Upper lobe of left lung (tissue), 4 donors: ENCODE measurements at regions not wholly inside any gene's neighbourhood (a gene's known extent, or its start where the extent isn't known, plus 50 kb on each side); places are given as distances from the start of the nearest gene placed in this dataset.

Experiments
- EP300 ChIP-seq, 4 donors: sonication (generic); formaldehyde crosslinking; IDR thresholded peaks; one replicate each; pipeline ENCODE4 v1.5.1; 2017; ENCODE audit warnings: antibody characterized with exemption in 4 of 4, control low read depth in 2 of 4
- POLR2A ChIP-seq, 4 donors: fragments of 450-650 bp; IDR thresholded peaks; one replicate each; pipeline ENCODE4 v1.5.1; 2016 to 2017; ENCODE audit warnings: antibody characterized with exemption in 4 of 4, mild to moderate bottlenecking in 2 of 4
- POLR2AphosphoS5 ChIP-seq, 2 donors: sonication (generic); formaldehyde crosslinking; IDR thresholded peaks; one replicate each; pipeline ENCODE4 v1.5.1; 2017; ENCODE audit warnings: antibody characterized with exemption in 2 of 2
- TF ChIP-seq, protein P1 (sequence below), 6 experiments: fragments of 450-650 bp in 4 of 6; fragments of 200-600 bp in 2 of 6; sonication (generic) in 2 of 6; IDR thresholded peaks; one replicate each; pipeline ENCODE4 v1.5.1; 2016 to 2019; ENCODE audit warnings: antibody characterized with exemption in 6 of 6

DNA sequence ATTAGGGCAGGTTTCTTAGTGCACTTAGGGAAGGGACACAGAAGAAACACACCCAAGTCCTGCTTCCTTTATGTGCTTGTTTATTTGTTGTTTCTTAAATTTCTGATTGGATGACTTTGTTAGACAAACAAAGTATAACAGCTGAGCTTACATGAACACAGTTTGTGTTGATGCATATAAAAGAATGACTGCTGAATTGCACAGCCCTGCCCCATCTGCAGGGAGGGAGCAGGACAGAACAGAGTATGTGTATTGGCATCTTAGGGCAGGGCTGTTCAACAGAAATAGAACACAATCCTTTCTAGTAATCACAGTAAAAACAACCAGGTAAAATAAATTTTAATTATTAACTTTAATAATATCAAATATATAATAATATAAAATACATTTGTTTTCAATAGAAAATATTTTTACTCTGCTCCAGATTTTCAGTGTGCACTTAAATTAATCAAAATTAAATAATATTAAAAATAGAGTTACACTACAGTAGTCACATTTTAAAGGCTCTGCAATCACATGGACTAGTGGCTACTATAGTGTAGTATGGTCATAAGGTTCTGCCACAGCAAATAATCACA is 198.4 kb downstream of the ZNF621 start:
- TF ChIP-seq, protein P1, sequence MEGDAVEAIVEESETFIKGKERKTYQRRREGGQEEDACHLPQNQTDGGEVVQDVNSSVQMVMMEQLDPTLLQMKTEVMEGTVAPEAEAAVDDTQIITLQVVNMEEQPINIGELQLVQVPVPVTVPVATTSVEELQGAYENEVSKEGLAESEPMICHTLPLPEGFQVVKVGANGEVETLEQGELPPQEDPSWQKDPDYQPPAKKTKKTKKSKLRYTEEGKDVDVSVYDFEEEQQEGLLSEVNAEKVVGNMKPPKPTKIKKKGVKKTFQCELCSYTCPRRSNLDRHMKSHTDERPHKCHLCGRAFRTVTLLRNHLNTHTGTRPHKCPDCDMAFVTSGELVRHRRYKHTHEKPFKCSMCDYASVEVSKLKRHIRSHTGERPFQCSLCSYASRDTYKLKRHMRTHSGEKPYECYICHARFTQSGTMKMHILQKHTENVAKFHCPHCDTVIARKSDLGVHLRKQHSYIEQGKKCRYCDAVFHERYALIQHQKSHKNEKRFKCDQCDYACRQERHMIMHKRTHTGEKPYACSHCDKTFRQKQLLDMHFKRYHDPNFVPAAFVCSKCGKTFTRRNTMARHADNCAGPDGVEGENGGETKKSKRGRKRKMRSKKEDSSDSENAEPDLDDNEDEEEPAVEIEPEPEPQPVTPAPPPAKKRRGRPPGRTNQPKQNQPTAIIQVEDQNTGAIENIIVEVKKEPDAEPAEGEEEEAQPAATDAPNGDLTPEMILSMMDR (IDR thresholded peaks at IDR 0.05), result no peak
- TF ChIP-seq POLR2A (IDR thresholded peaks at IDR 0.05), result no peak
- no peak for TF ChIP-seq EP300 (IDR thresholded peaks at IDR 0.05)
- no peak for TF ChIP-seq POLR2AphosphoS5 (IDR thresholded peaks at IDR 0.05)
